Superior temporal gyrus (tissue), 1 donor: ENCODE measurements at regions not wholly inside any gene's neighbourhood (a gene's known extent, or its start where the extent isn't known, plus 50 kb on each side); places are given as distances from the start of the nearest gene placed in this dataset.

ENCODE experiments used
- DNase-seq: peaks from one replicate; pipeline ENCODE4 v3.0.0-alpha.2; 2016; ENCODE audit errors: extremely low spot score

- no peak for DNase-seq
These were observed 70.4 kb upstream of the DTNA start for GRCh38 chr18:34639687-34640086.

- no peak for DNase-seq
These were observed 69.8 kb upstream of the DTNA start for GRCh38 chr18:34640276-34640675.

GRCh38 chr18:34643989-34644388, 66.1 kb upstream of the DTNA start:
- DNase-seq: no peak

GRCh38 chr18:34647251-34647650, 62.8 kb upstream of the DTNA start:
- DNase-seq: no peak

- no peak for DNase-seq
These were observed 61.7 kb upstream of the DTNA start for GRCh38 chr18:34648269-34648985.

GRCh38 chr18:34649080-34649479, 61.0 kb upstream of the DTNA start:
- DNase-seq: no peak

GRCh38 chr18:34650121-34650545, 60.0 kb upstream of the DTNA start:
- no peak for DNase-seq

- no peak for DNase-seq
These were observed 58.3 kb upstream of the DTNA start for GRCh38 chr18:34651586-34652369.

- no peak for DNase-seq
These were observed 55.0 kb upstream of the DTNA start for GRCh38 chr18:34655131-34655530.

GRCh38 chr18:34657860-34658500, 52.1 kb upstream of the DTNA start:
- no peak for DNase-seq

- peak; percentile 92 for DNase-seq
These were observed 50.2 kb upstream of the DTNA start for GRCh38 chr18:34659579-34660517.
